Keratinocyte (primary cell): ENCODE measurements at regions not wholly inside any gene's neighbourhood (a gene's known extent, or its start where the extent isn't known, plus 50 kb on each side); places are given as distances from the start of the nearest gene placed in this dataset.

Source experiments
- EZH2 ChIP-seq: IDR thresholded peaks from one replicate; pipeline ENCODE4 v1.6.1; 2012; ENCODE audit warnings: inconsistent platforms, mild to moderate bottlenecking, low read length, moderate library complexity
- TF ChIP-seq, protein P1 (sequence below), 3 experiments: IDR thresholded peaks in 1 of 3; conservative IDR thresholded peaks in 1 of 3; optimal IDR thresholded peaks in 1 of 3; 2 replicates in 2 of 3; 3 replicates in 1 of 3; pipeline versions ENCODE3 to v1.5.1; 2011; ENCODE audit warnings: low read length in 3 of 3, mild to moderate bottlenecking in 3 of 3, moderate library complexity in 2 of 3, control low read depth in 1 of 3, inconsistent platforms in 1 of 3; ENCODE audit not compliant: insufficient read depth in 2 of 3; ENCODE audit errors: extremely low read depth in 1 of 3

DNA sequence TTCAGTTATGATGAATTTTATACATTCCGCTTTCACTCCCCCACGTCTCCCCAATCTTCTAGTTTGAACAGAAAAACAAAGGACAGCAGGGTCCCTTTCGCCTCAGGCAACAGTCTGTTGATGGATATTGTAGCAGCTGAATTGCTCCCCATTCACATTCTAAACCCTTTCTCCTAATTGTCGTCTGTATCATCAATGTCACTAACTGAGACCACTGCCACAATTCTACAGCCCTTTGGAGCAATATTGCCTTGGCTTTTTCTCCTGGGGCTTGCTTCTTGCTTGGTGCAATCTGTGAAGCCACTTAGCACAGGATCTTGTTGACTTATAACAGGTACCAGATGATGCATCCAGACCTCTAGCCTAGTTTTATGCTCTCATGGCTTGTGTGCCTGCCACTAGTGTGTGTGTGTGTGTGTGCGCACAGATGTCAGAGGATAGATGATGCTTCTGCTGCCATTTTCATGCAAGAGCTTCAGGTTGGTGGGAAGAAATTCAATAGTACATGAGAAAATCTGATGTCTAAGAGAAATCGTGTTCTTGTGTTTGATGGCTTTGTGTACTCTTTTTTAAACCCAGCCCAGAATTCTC, 195.2 kb upstream of the ISL1 start:
- TF ChIP-seq, protein P1, sequence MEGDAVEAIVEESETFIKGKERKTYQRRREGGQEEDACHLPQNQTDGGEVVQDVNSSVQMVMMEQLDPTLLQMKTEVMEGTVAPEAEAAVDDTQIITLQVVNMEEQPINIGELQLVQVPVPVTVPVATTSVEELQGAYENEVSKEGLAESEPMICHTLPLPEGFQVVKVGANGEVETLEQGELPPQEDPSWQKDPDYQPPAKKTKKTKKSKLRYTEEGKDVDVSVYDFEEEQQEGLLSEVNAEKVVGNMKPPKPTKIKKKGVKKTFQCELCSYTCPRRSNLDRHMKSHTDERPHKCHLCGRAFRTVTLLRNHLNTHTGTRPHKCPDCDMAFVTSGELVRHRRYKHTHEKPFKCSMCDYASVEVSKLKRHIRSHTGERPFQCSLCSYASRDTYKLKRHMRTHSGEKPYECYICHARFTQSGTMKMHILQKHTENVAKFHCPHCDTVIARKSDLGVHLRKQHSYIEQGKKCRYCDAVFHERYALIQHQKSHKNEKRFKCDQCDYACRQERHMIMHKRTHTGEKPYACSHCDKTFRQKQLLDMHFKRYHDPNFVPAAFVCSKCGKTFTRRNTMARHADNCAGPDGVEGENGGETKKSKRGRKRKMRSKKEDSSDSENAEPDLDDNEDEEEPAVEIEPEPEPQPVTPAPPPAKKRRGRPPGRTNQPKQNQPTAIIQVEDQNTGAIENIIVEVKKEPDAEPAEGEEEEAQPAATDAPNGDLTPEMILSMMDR (optimal IDR thresholded peaks at IDR 0.05 in 1 of 3, IDR thresholded peaks at IDR 0.05 in 1 of 3, conservative IDR thresholded peaks at IDR 0.05 in 1 of 3; ENCODE audit: extremely low read depth in 1 of 3, insufficient read depth in 2 of 3, low read length in 3 of 3): no peak
- no peak for TF ChIP-seq EZH2
